ENCODE measurements at regions not wholly inside any gene's neighbourhood (a gene's known extent, or its start where the extent isn't known, plus 50 kb on each side); places are given as distances from the start of the nearest gene placed in this dataset.

DNA sequence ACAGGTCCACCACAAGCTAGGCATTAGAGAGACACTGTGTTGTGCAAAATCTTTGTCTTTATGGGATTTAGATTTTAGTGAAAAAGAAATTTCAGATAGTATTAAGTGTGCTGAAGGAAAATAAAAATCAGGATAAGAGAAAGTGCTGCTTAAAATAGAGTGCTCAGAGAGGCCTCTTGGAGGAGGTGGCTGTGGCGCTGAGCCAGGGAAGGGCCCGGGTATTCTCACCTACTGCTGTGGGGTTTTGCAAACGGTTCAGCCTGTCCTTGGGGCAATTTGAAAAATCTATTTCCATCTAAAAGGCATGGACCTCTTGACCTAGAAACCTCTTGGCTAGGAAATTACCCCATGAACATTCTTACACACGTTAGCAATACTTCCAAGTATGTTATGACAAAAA is 267.7 kb downstream of the TJP1 start:
- peaks cover 0 to 21% (median 0%) of the 10 kb centered on the region in 4 donors for H3K27me3 ChIP-seq
- peaks cover 0 to 7% (median 0%) of the 10 kb centered on the region in 4 donors for H3K9me3 ChIP-seq
- intact Hi-C loops (cut with DNase I) = no loop called here
- H3K4me1 ChIP-seq = no peaks in the 10 kb centered on the region
- no peak for DNase-seq (ENCODE audit: extremely low spot score)
- WGBS = 48% methylated on average over 4 of the region's 4 CpGs
- TF ChIP-seq, protein P1, sequence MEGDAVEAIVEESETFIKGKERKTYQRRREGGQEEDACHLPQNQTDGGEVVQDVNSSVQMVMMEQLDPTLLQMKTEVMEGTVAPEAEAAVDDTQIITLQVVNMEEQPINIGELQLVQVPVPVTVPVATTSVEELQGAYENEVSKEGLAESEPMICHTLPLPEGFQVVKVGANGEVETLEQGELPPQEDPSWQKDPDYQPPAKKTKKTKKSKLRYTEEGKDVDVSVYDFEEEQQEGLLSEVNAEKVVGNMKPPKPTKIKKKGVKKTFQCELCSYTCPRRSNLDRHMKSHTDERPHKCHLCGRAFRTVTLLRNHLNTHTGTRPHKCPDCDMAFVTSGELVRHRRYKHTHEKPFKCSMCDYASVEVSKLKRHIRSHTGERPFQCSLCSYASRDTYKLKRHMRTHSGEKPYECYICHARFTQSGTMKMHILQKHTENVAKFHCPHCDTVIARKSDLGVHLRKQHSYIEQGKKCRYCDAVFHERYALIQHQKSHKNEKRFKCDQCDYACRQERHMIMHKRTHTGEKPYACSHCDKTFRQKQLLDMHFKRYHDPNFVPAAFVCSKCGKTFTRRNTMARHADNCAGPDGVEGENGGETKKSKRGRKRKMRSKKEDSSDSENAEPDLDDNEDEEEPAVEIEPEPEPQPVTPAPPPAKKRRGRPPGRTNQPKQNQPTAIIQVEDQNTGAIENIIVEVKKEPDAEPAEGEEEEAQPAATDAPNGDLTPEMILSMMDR (IDR thresholded peaks at IDR 0.05) = no peak
- no peak for TF ChIP-seq POLR2A (IDR thresholded peaks at IDR 0.05; ENCODE audit: low read depth)
- no peak for TF ChIP-seq EP300 (IDR thresholded peaks at IDR 0.05)
- TF ChIP-seq POLR2AphosphoS5 (IDR thresholded peaks at IDR 0.05) = no peak
- no peaks in the 10 kb centered on the region for H3K36me3 ChIP-seq
- H3K4me3 ChIP-seq = no peak overlapping the region
- H3K27ac ChIP-seq (replicated peaks in 1 of 4) = no peak overlapping the region

DNA sequence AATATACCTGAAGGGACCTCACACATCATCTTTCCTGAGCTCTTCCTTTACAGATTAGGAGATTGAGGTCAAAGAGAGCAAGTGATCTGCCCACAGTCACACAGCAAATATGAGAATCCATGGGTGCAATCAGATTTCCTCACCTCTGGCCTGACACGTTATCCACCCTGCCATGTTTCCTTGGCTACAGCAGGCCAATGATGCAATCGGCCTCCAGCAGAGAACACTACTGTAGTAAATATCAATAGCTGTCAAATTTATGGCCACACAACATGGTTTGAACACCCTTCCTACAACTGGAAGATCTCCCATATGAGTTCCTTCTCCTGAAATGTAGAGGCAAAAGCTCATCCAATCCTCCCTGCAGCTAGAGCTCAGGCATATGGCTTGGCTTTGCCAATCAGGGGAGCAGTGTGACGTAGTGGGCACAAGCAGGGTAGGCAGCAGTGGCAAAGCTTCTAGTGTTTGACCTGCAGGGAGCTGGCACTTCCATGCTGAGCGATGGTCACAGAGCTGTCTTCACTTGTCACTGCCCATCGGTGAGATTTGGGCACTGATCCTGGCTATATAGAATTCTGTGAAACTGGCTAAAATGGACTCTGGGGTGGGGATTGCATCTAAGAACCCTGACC is 271.3 kb downstream of the TJP1 start:
- peaks cover 0 to 8% (median 0%) of the 10 kb centered on the region in 4 donors for H3K27me3 ChIP-seq
- DNase-seq (ENCODE audit: extremely low spot score) = no peak
- TF ChIP-seq, protein P1 (IDR thresholded peaks at IDR 0.05) = no peak
- TF ChIP-seq POLR2A (IDR thresholded peaks at IDR 0.05; ENCODE audit: low read depth) (no peak), EP300 (IDR thresholded peaks at IDR 0.05) (no peak)
- H3K36me3 ChIP-seq = no peaks in the 10 kb centered on the region
- H3K27ac ChIP-seq (replicated peaks in 1 of 4) = no peak overlapping the region
- intact Hi-C loops (cut with DNase I) = no loop called here
- WGBS = 72% methylated on average over 5 of the region's 5 CpGs
- peaks cover 0 to 27% (median 7%) of the 10 kb centered on the region in 4 donors for H3K9me3 ChIP-seq
- H3K4me3 ChIP-seq = no peak overlapping the region
- H3K4me1 ChIP-seq = no peaks in the 10 kb centered on the region

DNA sequence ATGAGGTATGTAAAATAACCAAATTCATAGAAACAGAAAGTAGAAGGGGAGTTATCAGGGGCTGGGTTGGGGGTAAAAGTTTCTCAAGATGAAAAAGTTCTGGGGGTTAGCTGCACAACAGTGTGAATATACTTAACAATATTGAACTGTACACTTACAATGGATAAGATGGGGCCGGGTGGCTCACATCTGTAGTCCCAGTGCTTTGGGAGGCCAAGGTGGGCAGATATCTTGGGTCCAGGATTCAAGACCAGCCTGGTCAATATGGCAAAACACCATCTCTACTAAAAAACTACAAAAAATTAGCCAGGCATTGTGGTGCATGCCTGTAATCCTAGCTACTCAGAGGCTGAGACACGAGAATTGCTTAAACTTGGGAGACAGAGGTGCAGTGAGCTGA is 274.3 kb downstream of the TJP1 start:
- H3K36me3 ChIP-seq = no peaks in the 10 kb centered on the region
- H3K4me3 ChIP-seq = no peak overlapping the region
- no peaks in the 10 kb centered on the region for H3K4me1 ChIP-seq
- TF ChIP-seq, protein P1 (IDR thresholded peaks at IDR 0.05) = no peak
- TF ChIP-seq EP300 (IDR thresholded peaks at IDR 0.05) (no peak), POLR2A (IDR thresholded peaks at IDR 0.05; ENCODE audit: low read depth) (no peak), POLR2AphosphoS5 (IDR thresholded peaks at IDR 0.05) (no peak)
- intact Hi-C loops (cut with DNase I) = no loop called here
- H3K27me3 ChIP-seq = peaks cover 0 to 5% (median 0%) of the 10 kb centered on the region in 4 donors
- no peak for DNase-seq (ENCODE audit: extremely low spot score)
- H3K27ac ChIP-seq (replicated peaks in 1 of 4) = no peak overlapping the region
- 76% methylated on average over 2 of the region's 2 CpGs for WGBS
- peaks cover 0 to 20% (median 9%) of the 10 kb centered on the region in 4 donors for H3K9me3 ChIP-seq

DNA sequence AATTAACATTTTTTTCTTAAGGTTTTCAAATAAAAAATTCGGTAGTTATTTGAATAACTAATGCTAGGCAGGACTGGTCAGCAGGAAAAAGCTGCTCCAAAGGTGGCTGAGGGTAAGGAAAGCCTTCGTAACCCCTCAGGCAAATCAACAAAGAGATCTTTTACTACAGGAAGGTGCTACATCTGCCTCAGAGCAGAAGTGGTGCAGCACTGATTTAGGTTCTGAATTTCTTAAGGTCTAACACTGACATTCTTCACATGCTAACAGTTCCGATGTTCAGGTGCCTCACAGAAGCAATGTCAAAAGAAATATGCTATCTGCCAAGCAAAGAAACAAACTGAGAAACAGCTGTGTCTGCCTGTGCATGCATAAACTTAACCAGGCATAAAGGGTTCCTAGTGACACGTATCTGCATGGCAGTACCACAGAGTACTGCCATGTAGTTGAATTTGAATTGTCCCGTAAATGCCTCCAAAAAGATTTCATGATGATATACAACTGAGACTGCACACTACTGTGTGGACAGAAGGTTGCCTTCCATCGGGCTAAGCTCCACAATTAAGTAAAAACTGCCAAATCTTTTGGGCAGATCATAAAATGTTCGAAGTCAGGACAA is 275.0 kb upstream of the NSMCE3 start:
- H3K36me3 ChIP-seq = no peaks in the 10 kb centered on the region
- H3K4me3 ChIP-seq = no peak overlapping the region
- peaks cover 0 to 4% (median 0%) of the 10 kb centered on the region in 4 donors for H3K27me3 ChIP-seq
- intact Hi-C loops (cut with DNase I) = no loop called here
- H3K4me1 ChIP-seq = no peaks in the 10 kb centered on the region
- H3K27ac ChIP-seq (replicated peaks in 1 of 4) = no peak overlapping the region
- WGBS = 57% methylated on average over 7 of the region's 7 CpGs
- TF ChIP-seq, protein P1 (IDR thresholded peaks at IDR 0.05) = no peak
- TF ChIP-seq POLR2A (IDR thresholded peaks at IDR 0.05; ENCODE audit: low read depth) (no peak), EP300 (IDR thresholded peaks at IDR 0.05) (no peak), POLR2AphosphoS5 (IDR thresholded peaks at IDR 0.05) (no peak)
- DNase-seq (ENCODE audit: extremely low spot score) = no peak
- peaks cover 0 to 20% (median 9%) of the 10 kb centered on the region in 4 donors for H3K9me3 ChIP-seq
